AG20443 (cell line): ENCODE measurements at regions not wholly inside any gene's neighbourhood (a gene's known extent, or its start where the extent isn't known, plus 50 kb on each side); places are given as distances from the start of the nearest gene placed in this dataset.

Source experiments
- DNase-seq: peaks from one replicate; pipeline ENCODE4 v3.0.0; 2012; ENCODE audit warnings: low spot score, mixed read lengths

DNA sequence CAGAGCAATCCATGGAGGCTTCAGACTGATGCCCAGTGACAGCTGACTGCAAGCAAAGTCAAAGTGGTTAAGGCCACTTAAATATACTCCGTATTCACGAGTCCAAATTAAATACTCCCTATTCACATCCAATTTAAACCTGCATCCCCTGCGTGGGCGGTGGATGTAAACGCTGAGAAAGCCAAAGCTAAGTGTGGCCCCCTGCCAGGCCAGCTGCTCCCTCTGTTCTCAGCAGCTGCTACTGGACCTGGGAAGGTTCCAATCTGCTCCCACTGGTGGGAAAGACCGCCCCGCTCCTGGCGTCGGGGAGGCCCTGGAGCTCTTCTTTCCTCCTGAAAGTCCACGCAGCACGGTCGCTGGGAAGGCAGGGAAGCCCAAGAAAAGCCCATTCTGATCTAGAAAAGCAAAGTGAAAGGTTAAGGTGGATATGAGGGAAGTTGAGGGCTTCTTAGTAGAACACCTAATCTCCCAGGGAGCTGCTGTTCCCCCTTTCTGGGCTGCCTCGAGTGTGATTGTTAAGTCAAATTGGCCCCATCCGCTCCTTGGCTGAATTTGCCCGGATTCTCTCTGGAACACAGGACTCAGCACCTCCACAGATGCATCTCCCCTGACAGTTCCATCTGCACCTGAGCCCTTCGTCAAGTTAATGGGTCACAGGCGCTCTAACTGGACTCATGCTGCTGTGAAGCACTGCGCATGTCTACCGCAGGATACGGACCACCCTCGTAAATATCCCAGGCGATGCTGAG lies 205.5 kb downstream of the USP12 start:
- no peak for DNase-seq

DNA sequence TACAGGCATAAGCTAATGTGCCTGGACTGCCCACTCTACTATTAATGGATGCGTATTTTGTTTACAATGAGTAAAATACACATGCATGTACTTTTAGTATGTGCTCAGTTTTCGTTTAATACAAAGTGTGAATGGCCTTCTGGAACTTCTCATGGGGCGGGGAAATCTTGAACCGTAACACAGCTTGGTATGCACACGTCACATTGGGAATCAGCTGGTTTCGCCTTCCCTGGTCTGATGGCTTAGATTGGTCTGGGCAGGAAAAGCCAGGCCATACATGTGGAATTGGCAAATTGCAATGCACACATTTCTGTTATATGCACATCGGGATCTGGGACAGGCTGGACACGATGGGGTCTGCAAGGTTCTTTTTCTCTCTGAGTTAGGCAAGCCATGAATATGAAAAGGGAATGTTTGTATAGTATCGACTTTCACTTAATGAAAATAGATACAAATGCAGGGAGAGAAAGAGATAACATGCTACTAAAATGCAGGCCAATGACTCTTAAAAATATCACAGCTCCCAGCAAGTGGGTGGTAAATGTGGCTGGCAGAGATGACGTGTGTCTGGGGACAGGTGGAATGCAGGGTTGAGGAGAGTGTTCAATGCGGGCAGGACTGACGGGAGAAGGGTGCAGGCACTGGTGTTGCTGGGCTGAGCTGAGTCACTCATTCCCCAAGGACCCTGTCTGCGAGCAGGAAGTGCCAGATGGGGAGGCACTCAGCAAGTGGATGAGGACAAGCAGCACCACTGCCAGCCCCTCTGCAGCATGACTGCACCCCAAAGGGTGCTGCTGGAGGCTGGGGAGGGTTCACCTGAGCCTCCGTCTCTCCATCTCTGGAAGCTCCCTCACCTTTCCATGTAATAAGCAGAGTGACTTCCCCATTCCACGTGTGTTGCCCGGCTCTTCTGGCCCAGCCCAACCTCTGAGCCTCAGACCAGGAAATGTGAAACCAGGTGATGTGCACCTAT lies 204.0 kb upstream of the GPR12 start:
- no peak for DNase-seq

DNA sequence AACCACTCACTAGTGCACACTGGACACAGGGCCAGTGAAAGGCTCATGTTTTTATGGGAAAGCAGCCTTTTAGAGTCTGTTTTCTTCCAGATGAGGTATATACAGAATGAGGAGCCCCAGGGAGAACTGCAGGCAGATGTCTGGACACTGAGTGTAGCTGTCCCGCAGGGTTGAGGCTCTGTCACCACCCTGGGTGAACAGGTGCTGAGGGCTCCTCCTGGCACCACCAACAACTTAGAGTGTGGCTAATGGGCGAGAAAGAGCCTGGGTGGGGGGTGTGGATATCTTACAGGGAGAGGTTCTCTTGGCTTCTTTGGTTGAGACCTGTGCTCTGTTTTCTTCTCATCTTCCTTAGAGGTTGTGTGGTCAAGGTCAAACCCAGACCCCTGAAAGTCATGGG lies 202.1 kb upstream of the GPR12 start:
- DNase-seq: no peak

DNA sequence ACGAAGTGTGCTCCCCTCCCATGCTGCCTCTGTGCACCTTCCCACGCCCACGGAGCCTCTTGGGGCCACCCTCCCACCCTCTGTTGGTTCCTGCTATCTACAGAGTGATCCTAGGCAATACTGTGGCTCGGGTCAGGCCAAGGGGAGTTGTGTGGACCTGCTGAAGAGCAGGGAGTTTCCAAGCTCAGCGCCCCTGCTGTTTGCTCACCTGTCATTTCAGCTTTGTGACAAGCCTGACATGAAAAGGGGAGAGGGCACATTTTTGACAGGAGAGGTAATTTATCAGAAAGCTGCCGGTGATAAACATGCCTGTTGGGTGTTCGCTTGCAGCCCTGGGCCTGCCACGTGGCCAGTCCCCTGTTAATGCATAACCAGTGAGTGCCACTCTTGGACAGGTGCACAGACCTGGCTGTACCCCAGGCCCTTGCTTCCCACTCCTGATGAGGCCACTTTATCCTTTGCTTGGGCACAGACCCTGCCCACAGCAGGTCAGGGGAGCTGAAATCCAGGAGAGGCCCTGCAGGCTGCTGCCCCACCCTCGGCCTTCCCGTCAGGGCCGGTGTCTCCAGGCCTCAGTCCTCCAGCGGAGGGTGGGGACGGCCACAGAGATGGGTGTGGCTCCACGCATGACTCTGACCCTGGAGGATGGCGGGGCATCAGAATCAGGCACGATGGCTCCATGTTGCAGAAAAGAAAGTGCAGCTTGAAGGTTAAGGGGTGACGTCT lies 201.5 kb upstream of the GPR12 start:
- DNase-seq: no peak

DNA sequence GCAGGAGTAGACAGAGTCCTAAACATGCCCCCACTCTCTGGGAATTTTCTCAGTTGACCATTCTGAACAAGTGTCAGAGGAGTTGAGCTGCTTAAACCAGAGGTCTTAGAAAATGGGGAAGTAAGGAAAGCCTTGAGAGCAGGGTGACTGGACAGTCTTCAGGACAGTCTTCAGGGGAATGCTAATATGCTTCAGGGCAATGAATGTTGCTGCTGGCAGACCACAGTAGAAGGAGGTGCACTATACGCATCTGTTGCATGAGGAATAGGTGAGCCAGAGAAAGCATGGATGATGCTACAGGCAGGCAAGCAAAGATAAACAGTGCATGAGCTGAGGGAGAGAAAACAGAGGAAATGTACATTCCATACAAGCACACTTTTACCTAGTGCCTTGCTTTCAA lies 196.6 kb upstream of the GPR12 start:
- DNase-seq: no peak

DNA sequence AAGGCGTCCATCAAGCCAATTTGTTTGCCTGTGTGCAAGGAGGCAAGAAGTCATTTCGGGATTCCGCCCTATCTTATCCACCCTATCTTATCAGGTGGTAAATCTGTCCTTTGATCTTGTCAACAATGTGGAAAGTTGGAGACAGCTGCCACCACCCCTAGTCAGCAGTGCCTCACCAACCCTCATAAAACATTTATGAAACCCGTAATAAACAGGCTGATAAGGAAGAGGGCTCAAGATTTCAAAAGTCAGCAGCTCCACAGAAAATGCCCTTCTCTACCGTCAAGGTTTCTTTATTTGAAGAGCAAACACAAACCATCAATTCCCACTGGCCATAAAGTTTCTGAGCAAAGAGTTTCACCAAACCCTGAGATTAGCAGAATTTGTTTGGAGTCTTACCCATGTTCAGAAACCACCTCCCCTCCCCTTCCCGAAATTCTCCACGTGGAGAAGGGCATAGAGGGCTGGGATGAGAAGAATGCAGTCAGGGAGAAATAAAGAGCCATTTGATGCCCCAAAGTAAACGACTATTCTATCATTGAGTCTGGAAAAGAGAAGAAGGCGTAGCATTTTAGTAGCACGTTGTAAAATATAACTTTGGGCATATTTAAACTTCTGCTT lies 196.0 kb upstream of the GPR12 start:
- DNase-seq: no peak

DNA sequence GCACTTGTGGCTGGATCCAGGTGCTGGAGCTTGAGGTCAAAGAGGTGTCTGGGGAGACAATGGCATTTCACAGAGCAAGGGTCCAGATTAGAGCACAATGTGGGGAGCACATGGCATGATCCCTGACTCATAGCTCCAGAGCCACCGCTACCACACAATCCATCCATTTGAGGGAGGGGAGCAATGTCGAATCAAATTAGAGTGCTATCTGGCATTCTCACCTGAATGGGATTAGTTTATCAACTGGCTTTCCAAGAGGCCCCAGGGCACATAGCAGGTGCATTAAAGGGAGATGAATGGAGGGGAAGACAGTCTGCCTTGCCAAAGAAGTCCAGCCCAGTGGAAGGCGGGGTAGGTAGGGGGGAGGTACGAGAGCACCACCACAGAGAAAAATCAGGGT lies 194.4 kb upstream of the GPR12 start:
- DNase-seq: no peak

DNA sequence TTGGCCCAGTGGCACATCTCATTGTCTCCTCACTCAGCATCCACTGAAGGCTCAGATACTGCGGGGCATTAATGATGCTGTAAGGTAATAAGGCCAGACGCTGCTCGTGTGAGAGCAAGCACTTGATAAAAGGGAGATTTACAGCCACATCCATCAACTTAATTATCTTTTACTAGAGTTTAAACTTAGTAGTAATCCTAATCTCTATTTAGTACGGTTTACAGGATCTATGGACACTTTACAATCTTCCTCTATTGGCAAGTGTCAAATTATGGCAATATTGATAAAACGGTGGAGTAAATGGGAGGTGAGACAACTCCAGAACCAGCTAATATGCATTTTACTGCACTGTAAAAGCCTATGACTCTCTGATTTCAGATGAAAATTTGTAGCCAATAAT lies 192.7 kb upstream of the GPR12 start:
- no peak for DNase-seq

DNA sequence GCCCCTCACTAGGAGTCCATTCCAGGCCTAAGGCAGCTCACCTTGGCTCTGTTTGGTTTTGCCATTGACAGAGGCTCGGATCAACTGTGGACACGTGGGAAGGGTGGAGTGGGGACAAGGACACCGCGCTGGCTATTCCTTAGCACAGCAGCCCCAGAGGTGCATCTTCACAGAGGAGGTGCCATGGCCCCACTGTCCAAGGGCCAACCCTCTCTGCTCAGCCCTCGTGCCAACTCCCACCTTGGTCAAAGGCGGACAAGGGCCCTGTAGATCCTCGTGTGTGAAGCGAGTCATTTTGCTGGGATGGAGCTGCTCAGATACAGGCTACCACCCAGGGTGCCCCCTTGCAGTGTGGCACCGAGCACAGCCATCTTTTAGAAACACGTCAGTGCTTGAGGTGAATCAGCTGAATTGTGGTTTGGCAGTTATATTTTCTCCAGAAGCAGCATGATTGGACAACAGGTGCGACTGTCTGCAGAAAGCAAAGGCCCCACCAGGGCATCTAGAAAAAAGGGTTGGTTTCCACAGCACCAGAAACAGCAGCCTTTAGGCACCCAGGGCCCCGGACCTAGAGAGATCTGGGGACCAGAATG lies 192.1 kb upstream of the GPR12 start:
- no peak for DNase-seq

DNA sequence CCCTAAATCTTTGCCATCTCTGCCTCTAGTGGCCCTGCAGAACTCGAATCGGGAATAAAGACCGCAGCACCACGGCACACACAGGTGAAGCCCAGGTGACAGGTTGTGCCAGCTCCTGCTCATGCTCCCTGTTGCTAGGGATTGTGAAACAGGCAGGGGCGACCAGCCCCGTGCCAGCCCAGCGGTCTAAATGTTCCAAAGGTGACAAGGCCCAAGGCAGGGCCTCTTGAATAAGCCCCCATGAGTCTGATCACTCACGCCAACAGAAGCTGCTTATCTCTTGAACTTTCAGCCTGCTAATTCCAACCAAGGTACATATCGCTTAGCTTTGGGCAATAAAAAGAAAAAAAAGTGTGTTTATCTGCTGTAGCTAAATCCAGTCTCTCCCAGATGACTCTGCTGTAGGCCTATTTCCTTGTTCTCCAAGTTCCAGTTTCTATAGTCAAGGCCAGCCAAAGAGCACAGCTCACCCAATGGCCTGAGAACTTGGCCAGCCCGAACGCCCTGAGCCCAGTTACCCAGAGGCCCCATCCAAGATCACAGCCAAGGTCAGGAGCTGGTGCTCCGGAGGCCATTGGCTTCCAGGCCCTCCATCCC lies 191.1 kb upstream of the GPR12 start:
- DNase-seq: no peak

DNA sequence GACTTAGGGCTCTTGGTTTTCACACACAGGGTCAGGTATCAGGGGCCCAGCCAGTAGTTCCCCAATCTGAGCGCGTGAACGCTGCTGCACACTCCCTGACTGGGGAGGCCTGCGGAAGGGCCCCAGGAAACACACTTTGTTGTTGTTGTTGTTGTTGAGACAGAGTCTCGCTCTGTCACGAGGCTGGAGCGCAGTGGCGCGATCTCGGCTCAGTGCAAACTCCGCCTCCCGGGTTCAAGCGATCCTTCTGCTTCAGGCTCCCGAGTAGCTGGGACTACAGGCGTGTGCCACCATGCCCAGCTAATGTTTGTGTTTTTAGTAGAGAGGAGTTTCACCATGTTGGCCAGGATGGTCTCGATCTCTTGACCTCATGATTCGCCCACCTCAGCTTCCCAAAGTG lies 190.4 kb upstream of the GPR12 start:
- DNase-seq: no peak

DNA sequence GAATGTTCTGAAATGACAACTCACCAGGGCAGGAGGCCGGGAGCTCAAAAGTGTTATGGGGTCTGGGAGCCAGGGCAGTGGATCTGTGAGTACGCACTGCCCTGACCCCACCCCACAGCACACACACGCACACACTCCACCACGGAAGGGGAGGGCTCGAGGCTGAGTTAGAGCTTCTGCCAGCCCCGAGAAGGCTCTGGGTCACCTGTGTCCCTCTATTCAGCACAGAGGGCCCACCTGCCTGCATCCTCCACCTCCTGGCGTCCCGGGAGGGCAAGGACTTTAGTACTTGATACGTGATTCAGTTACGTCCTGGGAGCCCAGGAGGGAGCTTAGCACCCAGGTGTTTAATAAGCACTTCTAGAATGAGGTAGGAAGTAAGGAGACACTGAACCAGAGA lies 190.0 kb upstream of the GPR12 start:
- no peak for DNase-seq

DNA sequence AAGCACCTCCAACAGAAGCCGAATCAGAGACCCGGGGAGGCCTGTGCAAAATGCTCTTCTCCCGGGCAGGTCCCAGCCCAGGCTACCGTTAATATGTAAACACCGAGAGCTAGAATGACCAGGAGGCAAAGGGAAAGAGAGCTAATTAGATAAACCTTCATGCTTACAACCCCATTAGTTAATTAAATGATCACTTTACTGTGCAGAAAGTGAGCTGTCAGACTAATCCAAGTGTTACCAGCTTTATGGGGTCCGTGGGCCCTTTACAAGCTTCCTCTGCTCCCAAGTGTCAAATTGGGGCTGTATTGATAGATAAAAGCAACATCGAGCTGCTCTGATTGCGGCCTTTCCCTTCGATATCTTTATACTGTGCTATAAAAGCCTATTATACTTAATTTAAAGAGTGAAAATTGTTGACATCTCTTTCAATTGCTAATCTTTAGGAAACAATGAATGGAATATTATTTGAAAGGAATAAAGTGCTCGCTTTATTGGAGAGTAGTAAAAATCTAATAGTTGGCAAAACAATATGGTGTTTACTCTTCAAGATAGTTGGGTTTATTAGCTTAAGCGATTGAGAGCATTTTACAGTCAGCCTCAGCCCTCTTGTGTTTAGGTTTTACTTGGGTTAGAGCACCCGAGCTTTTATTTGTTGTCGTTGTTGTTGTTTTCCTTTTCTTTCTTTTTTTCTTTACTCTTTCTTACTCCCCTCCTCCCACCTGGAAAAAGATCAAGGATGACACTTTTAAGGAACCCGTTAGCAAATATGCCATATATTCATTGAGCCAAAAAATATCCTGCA lies 189.3 kb upstream of the GPR12 start:
- DNase-seq: no peak

DNA sequence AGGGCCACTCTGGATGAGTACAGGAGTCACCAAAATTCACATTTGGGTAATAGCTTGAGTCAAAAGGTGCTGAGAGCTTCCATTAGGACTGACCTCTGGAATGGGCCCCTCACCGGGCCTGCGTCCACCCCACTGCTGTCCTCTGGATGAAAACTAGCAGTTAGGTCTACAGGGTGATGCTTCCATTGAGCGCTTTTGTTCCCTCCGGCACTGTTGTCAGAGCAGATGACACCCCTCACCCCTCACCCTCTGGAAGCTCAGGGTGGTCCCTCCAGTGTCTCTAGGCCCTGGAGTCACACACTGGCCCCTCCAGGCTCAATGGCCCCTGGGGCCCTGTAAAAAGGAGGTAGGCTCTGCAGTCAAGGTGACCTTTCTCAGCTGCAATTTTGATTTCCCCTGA lies 187.8 kb upstream of the GPR12 start:
- no peak for DNase-seq

DNA sequence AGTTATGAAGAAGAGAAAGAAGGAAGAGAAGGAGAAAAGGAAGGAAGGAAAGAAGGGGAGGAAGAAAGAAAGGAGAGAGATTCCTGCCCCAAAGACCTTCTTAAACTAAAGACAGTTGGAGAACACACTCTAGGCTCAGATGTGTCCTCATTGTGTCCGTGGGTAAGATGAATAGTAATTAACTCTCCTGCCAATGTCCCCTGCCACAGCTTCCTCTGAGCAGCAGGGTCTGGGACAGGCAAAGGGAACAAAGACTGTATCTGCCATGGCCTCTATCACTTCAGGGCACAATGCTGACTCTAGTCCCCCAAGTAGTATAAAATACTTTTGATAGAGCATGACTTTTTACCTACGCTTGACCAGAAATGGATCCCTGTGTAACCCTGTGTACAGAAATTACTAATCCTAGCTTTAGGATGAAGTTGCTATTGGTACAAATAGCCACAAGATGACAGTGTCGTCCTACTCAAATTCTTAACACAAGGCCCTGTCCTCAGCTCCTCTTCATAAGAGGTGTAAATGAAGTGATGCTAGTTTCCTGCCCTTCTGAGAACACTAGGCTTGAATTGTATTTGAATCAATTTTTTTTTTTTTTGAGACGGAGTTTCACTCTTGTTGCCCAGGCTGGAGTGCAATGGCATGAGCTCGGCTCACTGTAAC lies 186.2 kb upstream of the GPR12 start:
- DNase-seq: peak; percentile 70

DNA sequence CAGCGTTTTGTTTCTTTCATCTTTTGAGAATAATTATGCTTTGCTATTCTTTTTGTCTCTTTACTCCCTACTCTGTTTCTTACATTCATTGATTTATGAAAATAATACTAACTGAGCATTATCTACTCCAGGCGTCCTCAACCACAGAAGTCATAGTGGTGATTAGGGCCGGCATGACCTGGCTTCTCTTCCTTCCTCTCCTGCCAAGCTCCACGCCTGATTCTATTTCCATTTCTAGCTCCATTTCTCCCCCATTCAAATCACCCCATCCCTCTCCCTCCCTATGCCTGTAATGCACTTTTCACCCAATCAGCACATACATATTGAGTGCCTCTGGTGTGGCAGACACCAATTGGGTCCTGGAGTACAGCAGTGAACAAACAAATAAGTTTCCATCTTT lies 183.2 kb upstream of the GPR12 start:
- no peak for DNase-seq

DNA sequence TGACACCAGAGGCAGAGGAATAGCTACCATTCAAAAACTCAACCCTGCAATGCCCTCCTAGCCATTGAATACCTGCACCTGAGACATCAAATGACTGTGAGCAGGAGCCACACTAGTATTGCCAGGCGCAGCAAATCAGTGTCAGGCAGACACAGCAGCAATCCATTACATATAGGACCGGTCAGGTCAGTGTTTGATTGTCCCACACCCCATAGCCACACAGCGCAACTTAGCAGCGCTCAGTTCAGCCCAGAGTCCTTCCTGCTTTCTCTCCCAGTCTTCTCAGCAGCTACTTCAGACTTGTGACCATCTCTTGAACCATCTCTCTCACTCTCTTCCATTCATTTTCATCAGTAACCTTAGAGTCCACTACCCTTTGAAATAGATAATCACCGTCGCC lies 181.6 kb upstream of the GPR12 start:
- DNase-seq: no peak

DNA sequence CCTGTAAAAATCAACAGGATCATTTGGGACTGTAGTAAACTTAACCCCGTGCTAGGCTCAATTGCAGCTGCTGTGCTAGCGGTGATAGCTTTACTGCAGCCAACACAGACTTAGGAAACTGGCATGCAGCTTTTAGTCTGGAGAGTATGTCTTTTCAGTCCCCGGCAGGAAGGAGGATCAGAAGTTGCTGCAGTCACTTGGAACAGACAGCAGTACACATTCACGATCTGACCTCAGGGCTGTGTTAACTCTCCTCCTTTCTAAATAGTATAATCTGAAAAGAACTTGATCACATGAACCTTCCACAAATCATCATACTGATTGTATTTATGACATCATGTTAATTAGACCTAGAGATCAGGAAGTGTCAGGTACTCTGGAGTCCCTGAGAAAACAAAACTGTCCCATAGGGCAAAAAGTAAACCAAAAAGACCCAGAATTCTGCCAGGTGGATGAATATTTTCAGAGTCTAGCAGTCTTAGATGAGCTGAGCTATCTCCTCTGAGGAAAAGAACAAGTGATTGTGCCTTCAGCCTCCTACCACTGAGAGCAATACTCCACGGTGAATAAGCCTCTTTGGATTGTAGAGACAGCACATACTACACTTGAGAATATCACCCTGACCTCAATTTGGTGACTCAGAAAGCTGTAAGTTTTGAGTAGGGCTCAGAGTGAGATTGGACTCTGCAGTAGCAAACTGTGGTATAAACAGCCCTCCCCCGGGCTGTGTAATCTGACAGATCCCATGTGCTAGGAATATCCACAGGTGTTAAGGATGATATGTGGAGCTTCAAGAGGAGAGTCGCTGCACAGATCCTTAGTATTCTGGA lies 181.0 kb upstream of the GPR12 start:
- DNase-seq: peak; percentile 70

DNA sequence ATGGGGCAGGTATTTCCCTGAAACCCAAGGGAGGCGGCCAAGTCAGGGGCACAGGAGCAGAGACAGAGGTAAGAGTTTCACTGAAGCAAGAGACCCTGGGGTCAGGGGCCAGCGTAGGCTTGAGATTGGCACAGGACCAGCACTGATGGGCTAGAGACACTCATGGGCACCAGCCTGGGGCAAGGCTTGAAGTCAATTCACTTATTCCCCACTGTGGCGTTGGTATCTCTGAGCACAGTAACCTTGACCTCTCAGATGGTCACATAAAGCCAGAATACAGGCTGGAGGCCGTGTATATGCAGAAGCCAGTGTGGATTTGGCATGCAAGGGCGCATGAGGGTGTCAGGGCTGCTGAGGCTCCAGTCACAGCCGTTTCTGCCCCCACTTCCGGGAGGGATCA lies 173.5 kb upstream of the GPR12 start:
- no peak for DNase-seq
